ENCODE measurements at regions not wholly inside any gene's neighbourhood (a gene's known extent, or its start where the extent isn't known, plus 50 kb on each side); places are given as distances from the start of the nearest gene placed in this dataset.

DNA sequence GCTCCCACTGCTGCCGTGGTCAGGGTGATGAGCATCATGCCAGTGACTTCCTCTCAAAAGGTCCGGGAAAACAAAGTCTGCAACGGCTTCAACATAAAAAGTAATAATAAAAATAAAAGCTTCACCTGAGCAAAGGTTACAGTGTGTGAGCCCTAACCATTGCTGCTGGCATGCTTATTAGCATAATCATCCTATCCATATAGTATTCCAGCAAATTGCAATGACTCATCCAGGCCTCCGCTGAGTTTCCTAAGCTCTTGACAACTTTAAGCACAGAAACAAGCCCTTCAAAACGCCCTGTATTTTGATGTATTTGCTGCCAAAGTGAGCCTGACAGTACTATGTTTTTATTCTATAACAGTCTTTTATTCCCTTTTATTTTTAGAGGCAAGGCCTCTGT lies 100.5 kb downstream of the AASDH start:
- peak; percentile 14 for DNase-seq (ENCODE audit: low spot score)

GRCh38 chr4:56283375-56283774 lies 103.9 kb downstream of the AASDH start:
- DNase-seq (ENCODE audit: low spot score): no peak

GRCh38 chr4:56282004-56282403 lies 105.3 kb downstream of the AASDH start:
- DNase-seq (ENCODE audit: low spot score): no peak

DNA sequence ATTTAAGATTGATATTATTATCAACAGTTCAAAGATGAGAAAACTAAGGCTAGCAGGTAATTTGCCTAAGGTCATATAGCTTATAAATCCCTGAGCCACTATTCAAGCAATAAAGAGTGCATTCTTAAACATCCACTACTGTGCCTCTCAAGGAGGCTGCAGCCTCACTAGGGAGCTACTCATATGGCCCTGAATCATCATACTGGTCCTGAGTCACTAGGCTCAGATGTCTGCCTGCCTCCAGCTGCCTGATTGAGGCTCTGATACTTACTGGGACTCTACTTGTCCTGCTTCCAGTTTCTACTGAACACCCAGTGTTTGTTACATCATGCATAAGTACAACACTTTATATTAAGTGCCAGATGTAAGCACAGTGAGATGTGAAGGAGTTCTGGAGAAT lies 110.7 kb downstream of the AASDH start:
- DNase-seq (ENCODE audit: low spot score): no peak

- no peak for DNase-seq (ENCODE audit: low spot score)
Observed at GRCh38 chr4:56273391-56273790, 113.9 kb downstream of the AASDH start.

GRCh38 chr4:56272927-56273326 lies 114.4 kb downstream of the AASDH start:
- no peak for DNase-seq (ENCODE audit: low spot score)

DNA sequence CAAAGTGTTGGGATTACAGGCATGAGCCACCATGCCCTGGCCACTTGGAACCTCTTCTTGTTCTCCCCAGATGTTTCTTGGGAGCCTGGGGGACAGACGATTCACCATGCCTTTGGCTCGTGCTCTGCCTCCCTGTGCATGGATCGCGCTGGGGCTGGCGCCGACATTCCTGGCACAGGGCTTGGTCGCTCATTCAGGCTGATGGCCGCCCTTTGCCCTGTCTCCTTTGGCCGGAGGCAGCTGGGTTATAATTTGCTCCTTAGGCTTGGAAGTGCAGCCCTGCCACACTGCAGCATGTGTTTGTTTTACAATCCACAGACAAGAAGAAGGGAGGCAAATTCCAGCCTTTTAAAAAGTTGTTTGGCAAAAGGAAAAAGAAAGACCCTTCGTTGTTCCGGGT lies 115.3 kb downstream of the AASDH start:
- DNase-seq (ENCODE audit: low spot score): no peak

DNA sequence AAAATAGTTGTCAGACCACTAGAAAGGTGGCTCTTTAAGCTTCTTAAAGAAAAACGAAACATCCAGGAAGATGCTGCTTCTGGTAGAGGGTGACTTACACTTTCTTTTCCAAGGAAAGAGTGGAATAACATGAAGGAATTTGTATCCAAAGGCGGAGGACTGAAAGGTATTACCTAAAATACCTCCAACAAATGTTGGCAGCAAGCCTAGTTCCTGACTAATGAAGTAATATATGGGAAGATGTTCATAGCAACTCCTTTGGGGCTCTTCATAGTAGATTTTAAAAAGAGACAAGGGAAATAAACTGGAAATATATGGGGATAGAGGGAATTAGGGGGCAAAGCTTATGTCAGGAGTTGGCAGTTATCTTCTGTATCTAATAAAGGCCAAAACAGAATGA lies 116.2 kb downstream of the AASDH start:
- peak; percentile 23 for DNase-seq (ENCODE audit: low spot score)

GRCh38 chr4:56267558-56267957 lies 119.7 kb downstream of the AASDH start:
- DNase-seq (ENCODE audit: low spot score): no peak

DNA sequence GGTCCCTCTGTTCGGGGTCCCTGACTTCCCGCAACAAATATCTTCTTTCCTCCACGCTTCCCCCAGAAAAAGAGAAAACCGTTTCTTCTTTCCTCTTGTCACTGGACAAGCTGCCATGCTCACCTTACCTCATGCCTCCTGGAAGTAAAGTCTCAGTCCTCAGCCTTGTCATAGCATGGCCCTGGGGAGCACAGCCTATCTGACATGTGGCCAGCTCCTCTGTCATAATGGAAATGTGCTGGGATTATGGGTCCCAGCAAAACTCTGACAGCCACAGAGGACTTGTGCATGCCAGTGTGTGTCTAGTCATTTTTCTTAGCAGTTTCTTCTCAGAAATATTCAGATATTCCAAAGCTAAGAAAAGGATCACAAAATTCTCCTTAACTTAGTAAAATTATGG lies 122.4 kb downstream of the AASDH start:
- DNase-seq (ENCODE audit: low spot score): no peak

DNA sequence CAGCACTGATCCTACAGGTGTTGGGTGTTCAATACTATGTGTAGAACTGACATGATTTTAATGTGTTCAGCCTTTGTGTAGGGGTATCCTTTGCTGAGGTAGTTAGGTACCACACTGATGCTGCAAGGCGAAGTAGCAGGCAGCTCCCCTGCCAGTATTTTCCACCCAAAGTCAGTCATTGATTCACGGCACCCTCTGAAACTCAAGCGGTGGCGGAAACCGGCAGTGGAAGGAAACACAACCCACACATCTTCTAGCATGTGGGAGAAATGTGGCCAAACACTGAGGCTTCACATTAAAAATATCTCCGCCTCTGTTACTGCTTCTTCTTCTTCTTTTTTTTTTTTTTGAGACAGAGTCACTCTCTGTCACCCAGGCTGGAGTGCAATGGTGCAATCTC lies 126.3 kb downstream of the AASDH start:
- no peak for DNase-seq (ENCODE audit: low spot score)

DNA sequence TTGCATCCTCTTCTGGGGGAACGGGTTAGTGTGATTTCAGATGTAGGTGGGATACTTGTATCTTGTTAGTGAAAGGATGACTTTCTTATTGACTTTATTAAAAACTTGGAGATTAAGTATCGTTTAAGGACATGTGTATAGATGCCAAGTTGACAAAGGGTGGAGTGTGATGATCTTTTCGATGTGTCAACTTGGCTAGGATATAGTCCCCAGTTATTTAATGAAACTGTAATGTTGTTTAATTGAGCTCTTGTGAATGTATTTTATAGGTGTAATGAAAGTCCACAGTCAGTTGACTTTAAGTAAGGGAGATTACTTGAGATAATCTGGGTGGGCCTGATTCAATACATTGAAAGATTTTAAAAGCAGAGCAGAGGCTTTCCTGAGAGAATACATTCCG lies 127.0 kb downstream of the AASDH start:
- no peak for DNase-seq (ENCODE audit: low spot score)

DNA sequence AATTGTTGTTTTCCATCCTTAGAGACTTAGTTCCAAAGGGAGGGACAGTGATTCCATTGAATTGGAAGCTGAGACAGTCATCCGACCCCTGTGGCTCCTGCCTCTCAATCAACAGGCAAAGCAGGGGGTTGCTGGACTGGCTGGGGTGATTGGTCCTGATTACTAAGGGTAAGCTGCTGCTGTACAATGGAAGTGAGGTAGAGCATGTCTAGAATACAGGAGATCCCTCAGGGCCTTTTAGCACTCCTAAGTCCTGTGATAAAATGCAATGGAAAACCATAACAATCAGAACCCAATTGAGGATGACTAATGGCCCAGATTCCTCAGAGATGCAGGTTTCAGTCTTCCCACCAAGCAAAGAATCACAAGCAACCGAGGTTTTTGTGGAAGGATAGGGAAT lies 127.6 kb downstream of the AASDH start:
- no peak for DNase-seq (ENCODE audit: low spot score)

- DNase-seq (ENCODE audit: low spot score): no peak
Observed at GRCh38 chr4:56255820-56256219, 131.5 kb downstream of the AASDH start.

GRCh38 chr4:56253666-56254305 lies 133.5 kb downstream of the AASDH start:
- no peak for DNase-seq (ENCODE audit: low spot score)

- no peak for DNase-seq (ENCODE audit: low spot score)
Observed at GRCh38 chr4:56252561-56253152, 134.6 kb downstream of the AASDH start.

GRCh38 chr4:56251556-56251955 lies 135.7 kb downstream of the AASDH start:
- DNase-seq (ENCODE audit: low spot score): no peak

GRCh38 chr4:56250776-56251175 lies 136.5 kb downstream of the AASDH start:
- no peak for DNase-seq (ENCODE audit: low spot score)

GRCh38 chr4:56247646-56248045 lies 139.6 kb downstream of the AASDH start:
- DNase-seq (ENCODE audit: low spot score): no peak

GRCh38 chr4:56246233-56246610 lies 141.1 kb downstream of the AASDH start:
- DNase-seq (ENCODE audit: low spot score): no peak

GRCh38 chr4:56245547-56246232 lies 141.6 kb downstream of the AASDH start:
- no peak for DNase-seq (ENCODE audit: low spot score)

DNA sequence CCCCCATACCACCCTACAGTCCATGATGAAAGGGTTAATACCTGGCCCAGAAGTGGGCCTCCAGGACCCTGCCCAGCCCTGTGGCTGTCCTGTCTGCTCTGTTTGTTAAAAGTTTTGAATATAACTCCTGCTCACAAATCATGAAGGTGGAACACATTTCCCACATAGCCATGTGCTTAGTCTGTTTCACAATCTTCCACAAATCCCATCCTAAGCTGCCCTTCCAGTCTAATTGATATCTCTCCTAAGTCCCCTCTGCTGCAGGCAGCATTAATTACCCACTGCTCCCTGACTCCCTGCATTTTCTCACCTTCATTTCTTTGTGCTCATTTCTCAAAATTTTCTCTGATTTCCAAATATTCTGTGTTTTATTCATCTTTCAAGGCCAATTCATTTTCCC lies 142.6 kb downstream of the AASDH start:
- no peak for DNase-seq (ENCODE audit: low spot score)

- no peak for DNase-seq (ENCODE audit: low spot score)
Observed at GRCh38 chr4:56243107-56243506, 144.2 kb downstream of the AASDH start.

DNA sequence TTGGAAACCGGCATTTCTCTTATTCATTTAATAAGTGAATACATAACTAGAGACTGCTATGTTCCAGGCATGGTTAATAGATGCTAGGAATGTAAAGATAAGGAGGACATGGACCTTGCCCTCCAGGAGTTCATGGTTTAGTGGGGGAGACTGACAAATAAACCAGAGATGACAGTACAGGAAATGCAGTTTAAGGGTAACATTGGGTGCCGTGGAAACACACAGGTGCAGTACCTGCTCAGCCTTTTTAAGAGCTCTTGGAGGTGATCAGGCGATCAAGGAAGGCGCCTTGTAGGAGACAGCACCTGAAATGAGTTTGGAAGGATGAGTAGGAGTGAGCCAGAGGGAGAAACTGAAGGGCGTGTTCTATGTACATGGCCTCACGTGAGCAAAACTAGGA lies 145.8 kb downstream of the AASDH start:
- no peak for DNase-seq (ENCODE audit: low spot score)

All from A172 (cell line).